Sigmoid colon (tissue), 6 donors: ENCODE measurements at regions not wholly inside any gene's neighbourhood (a gene's known extent, or its start where the extent isn't known, plus 50 kb on each side); places are given as distances from the start of the nearest gene placed in this dataset.

Experiments
- DNase-seq: peaks from one replicate; pipeline ENCODE4 v3.0.0-alpha.2; 2019
- H3K27ac ChIP-seq, 4 donors: fragments of 200-600 bp; sonication (generic); one replicate each; pipeline ENCODE4 v1.5.1; 2016 to 2019; ENCODE audit warnings: mild to moderate bottlenecking in 1 of 4
- H3K27me3 ChIP-seq, 3 donors: fragments of 200-600 bp; sonication (generic); one replicate each; pipeline ENCODE4 v1.5.1; 2019; ENCODE audit warnings: mild to moderate bottlenecking in 1 of 3
- H3K36me3 ChIP-seq, 4 donors: fragments of 200-600 bp; sonication (generic); one replicate each; pipeline ENCODE4 v1.5.1; 2016 to 2019
- H3K4me1 ChIP-seq, 4 donors: fragments of 200-600 bp; sonication (generic); one replicate each; pipeline ENCODE4 v1.5.1; 2017 to 2019
- H3K4me3 ChIP-seq, 4 donors: fragments of 200-600 bp; sonication (generic); one replicate each; pipeline ENCODE4 v1.5.1; 2017 to 2019; ENCODE audit warnings: mild to moderate bottlenecking in 2 of 4, moderate library complexity in 1 of 4
- H3K9me3 ChIP-seq, 4 donors: fragments of 200-600 bp in 3 of 4; sonication (generic) in 3 of 4; one replicate each; pipeline versions ENCODE4 v1.5.1 to v1.6.1; 2013 to 2019
- EP300 ChIP-seq, 4 donors: sonication (generic); formaldehyde crosslinking; IDR thresholded peaks; one replicate each; pipeline ENCODE4 v1.6.1; 2017; ENCODE audit warnings: antibody characterized with exemption in 4 of 4
- POLR2A ChIP-seq, 2 donors: fragments of 450-650 bp; IDR thresholded peaks; one replicate each; pipeline ENCODE4 v1.6.1; 2016; ENCODE audit warnings: antibody characterized with exemption in 2 of 2, mild to moderate bottlenecking in 2 of 2, moderate library complexity in 2 of 2
- POLR2AphosphoS5 ChIP-seq, 4 donors: sonication (generic); formaldehyde crosslinking; IDR thresholded peaks; one replicate each; pipeline ENCODE4 v1.6.1; 2017; ENCODE audit warnings: antibody characterized with exemption in 4 of 4
- WGBS, 2 donors: extraction: QIAGEN DNeasy Blood & Tissue Kit; methylation state at CpG; one replicate each; pipeline ENCODE4 v1.1.7; 2013; 5-methylcytosine and 5-hydroxymethylcytosine counted together
- intact Hi-C: fragments of 100-400 bp; cut with DNase I; formaldehyde crosslinking; loops from one replicate; pipeline ENCODE4 v1.15.1; 2023
- TF ChIP-seq, protein P1 (sequence below), 4 experiments: fragments of 450-650 bp in 3 of 4; fragments of 200-600 bp in 1 of 4; IDR thresholded peaks; one replicate each; pipeline ENCODE4 v1.5.1; 2016 to 2019; ENCODE audit warnings: antibody characterized with exemption in 4 of 4, mild to moderate bottlenecking in 3 of 4, moderate library complexity in 2 of 4
- donor health status: healthy with polysubstance abuse.
- donor health status: healthy.

DNA sequence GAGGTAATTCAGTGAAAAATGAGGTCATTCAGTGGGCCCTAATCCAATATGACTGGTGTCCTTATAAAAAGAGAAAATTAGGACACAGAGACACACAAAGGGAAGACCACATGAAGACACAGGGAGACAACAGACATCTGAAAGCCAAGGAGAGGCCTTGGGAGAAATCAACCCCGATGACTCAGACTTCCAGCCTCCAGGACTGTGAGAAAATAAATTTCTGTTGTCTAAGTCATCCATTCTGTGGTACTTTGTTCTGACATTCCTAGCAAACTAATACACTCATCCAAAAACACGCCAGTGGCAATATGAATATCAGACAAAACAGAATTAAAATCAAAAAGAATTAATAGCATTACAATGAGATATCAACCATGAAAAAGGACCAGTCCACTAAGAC, 303.7 kb downstream of the SS18 start:
- no peaks in the 10 kb centered on the region for H3K36me3 ChIP-seq
- TF ChIP-seq POLR2AphosphoS5 (IDR thresholded peaks at IDR 0.05) (no peak), EP300 (IDR thresholded peaks at IDR 0.05) (no peak), POLR2A (IDR thresholded peaks at IDR 0.05) (no peak)
- TF ChIP-seq, protein P1, sequence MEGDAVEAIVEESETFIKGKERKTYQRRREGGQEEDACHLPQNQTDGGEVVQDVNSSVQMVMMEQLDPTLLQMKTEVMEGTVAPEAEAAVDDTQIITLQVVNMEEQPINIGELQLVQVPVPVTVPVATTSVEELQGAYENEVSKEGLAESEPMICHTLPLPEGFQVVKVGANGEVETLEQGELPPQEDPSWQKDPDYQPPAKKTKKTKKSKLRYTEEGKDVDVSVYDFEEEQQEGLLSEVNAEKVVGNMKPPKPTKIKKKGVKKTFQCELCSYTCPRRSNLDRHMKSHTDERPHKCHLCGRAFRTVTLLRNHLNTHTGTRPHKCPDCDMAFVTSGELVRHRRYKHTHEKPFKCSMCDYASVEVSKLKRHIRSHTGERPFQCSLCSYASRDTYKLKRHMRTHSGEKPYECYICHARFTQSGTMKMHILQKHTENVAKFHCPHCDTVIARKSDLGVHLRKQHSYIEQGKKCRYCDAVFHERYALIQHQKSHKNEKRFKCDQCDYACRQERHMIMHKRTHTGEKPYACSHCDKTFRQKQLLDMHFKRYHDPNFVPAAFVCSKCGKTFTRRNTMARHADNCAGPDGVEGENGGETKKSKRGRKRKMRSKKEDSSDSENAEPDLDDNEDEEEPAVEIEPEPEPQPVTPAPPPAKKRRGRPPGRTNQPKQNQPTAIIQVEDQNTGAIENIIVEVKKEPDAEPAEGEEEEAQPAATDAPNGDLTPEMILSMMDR (IDR thresholded peaks at IDR 0.05), result no peak
- H3K4me3 ChIP-seq, result no peak overlapping the region
- intact Hi-C loops, result no loop called here
- no peaks in the 10 kb centered on the region for H3K9me3 ChIP-seq
- no peaks in the 10 kb centered on the region for H3K4me1 ChIP-seq
- no peak for DNase-seq
- 87 to 89% methylated on average over 2 of the region's 2 CpGs for WGBS, 2 donors
- H3K27ac ChIP-seq, result no peak overlapping the region
- no peaks in the 10 kb centered on the region for H3K27me3 ChIP-seq

DNA sequence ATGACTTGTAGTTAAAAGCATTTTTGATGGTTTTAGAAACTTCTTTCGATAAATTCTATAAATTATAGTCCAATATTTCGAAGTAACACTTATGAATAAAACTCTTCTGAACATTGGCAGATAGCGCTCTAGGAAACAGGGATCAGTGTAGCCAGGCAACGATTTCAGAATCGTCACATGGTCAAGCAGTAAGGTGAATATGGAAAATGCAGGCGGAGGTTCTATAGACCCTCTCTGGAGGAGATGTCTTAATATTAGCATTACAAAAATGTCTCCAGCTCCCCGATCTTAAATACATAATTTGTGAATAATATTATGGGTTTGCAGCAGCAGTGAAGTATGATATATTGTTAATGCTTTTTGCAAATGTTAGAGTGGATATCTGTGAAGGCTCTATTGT, 310.3 kb downstream of the SS18 start:
- Histone ChIP-seq H3K36me3 (no peaks in the 10 kb centered on the region), H3K9me3 (no peaks in the 10 kb centered on the region), H3K27ac (no peak overlapping the region), H3K4me1 (no peaks in the 10 kb centered on the region), H3K4me3 (no peak overlapping the region), H3K27me3 (no peaks in the 10 kb centered on the region)
- 81 to 84% methylated on average over 7 of the region's 7 CpGs for WGBS, 2 donors
- TF ChIP-seq, protein P1 (IDR thresholded peaks at IDR 0.05), result no peak
- TF ChIP-seq POLR2AphosphoS5 (IDR thresholded peaks at IDR 0.05) (no peak), EP300 (IDR thresholded peaks at IDR 0.05) (no peak), POLR2A (IDR thresholded peaks at IDR 0.05) (no peak)
- DNase-seq, result no peak
- intact Hi-C loops, result no loop called here

DNA sequence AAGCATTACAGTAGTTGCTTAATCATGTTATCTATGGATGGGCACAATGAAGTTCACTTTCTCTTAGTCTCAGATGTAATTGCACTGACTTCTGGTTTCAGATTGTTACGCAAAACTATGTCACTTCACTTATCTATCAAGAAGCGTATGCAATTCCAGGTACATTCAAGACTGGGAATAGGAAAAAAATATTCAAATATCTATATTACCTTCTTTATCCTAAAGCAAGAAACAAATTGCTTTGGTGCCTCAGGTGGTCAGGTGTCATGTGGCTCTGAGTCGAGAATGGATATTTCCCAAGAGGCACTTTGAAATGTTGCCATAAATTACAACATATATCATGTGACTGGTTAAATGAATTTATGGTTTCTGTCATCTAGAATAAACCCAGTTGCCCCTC, 318.6 kb downstream of the SS18 start:
- no peak overlapping the region for H3K27ac ChIP-seq
- no peaks in the 10 kb centered on the region for H3K36me3 ChIP-seq
- intact Hi-C loops, result no loop called here
- H3K9me3 ChIP-seq, result no peaks in the 10 kb centered on the region
- DNase-seq, result no peak
- 76 to 84% methylated on average over 3 of the region's 3 CpGs for WGBS, 2 donors
- no peak overlapping the region for H3K4me3 ChIP-seq
- TF ChIP-seq, protein P1 (IDR thresholded peaks at IDR 0.05), result no peak
- TF ChIP-seq EP300 (IDR thresholded peaks at IDR 0.05) (no peak), POLR2A (IDR thresholded peaks at IDR 0.05) (no peak), POLR2AphosphoS5 (IDR thresholded peaks at IDR 0.05) (no peak)
- no peaks in the 10 kb centered on the region for H3K27me3 ChIP-seq
- H3K4me1 ChIP-seq, result no peaks in the 10 kb centered on the region

DNA sequence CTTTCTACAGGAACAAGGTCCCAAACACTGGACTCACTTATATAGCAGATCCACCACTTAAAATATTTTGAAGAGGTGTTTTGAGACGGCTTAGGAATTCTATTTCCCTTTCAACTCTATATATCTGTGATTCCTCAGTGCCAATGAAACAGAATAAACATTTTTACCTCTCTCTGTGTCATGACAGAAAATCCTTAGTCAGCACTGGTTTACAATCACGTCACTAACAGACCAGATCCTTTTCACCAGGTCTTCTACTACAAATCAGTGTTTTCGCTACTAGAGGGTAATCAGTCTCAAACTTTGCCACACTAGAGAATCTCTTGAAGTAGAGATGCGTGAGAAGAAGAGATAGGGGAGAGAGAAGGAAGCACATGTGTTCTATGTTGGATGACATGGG, 325.6 kb downstream of the SS18 start:
- intact Hi-C loops, result no loop called here
- Histone ChIP-seq H3K27ac (no peak overlapping the region), H3K27me3 (no peaks in the 10 kb centered on the region), H3K4me3 (no peak overlapping the region), H3K9me3 (no peaks in the 10 kb centered on the region), H3K36me3 (no peaks in the 10 kb centered on the region), H3K4me1 (no peaks in the 10 kb centered on the region)
- DNase-seq, result no peak
- 76 to 82% methylated on average over 4 of the region's 4 CpGs for WGBS, 2 donors
- TF ChIP-seq, protein P1 (IDR thresholded peaks at IDR 0.05), result no peak
- TF ChIP-seq EP300 (IDR thresholded peaks at IDR 0.05) (no peak), POLR2A (IDR thresholded peaks at IDR 0.05) (no peak), POLR2AphosphoS5 (IDR thresholded peaks at IDR 0.05) (no peak)

DNA sequence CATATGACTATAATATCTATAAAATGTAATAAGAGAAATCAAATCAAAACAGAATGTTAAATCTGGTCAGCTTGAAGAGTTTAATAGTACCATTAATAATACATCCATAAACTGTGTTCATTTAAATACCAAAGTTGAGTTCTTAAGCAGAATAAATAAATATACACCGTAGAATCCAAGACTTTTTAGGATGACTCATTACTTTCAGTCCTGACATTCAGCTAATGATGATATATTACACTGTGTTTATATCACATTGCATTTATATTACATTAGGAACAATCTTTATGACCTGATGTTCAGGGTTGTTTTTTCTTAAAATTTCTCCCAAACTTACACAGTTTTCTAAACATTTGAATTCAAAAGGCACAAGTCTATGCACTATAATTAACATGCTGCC, 331.3 kb downstream of the SS18 start:
- intact Hi-C loops, result no loop called here
- TF ChIP-seq, protein P1 (IDR thresholded peaks at IDR 0.05), result no peak
- TF ChIP-seq POLR2A (IDR thresholded peaks at IDR 0.05), result no peak
- no peaks in the 10 kb centered on the region for H3K4me1 ChIP-seq
- no peak overlapping the region for H3K27ac ChIP-seq
- DNase-seq, result no peak
- H3K27me3 ChIP-seq, result no peaks in the 10 kb centered on the region
- H3K4me3 ChIP-seq, result no peak overlapping the region
- 38 to 66% methylated on average over 1 of the region's 1 CpG for WGBS, 2 donors
- no peaks in the 10 kb centered on the region for H3K36me3 ChIP-seq
- no peaks in the 10 kb centered on the region for H3K9me3 ChIP-seq
